Large intestine (tissue), 3 donors: ENCODE measurements at regions not wholly inside any gene's neighbourhood (a gene's known extent, or its start where the extent isn't known, plus 50 kb on each side); places are given as distances from the start of the nearest gene placed in this dataset.
"Not testable (repeated sequence)": the region's sequence is repeated elsewhere in the genome, so short reads cannot be mapped to it uniquely, and the experiment has no call there.

Source experiments
- DNase-seq, 2 donors: peaks; one replicate each; pipeline versions ENCODE4 v3.0.0 to v3.0.0-alpha.2; 2013
- H3K27ac ChIP-seq: one replicate; pipeline ENCODE4 v1.5.1; 2013; ENCODE audit warnings: low read length
- H3K27me3 ChIP-seq: 2 replicates; pipeline ENCODE4 v1.6.1; 2013; ENCODE audit warnings: low read length; ENCODE audit not compliant: control insufficient read depth, insufficient read depth
- H3K36me3 ChIP-seq: 2 replicates; pipeline ENCODE4 v1.6.1; 2013; ENCODE audit warnings: low read length; ENCODE audit not compliant: control insufficient read depth, insufficient read depth
- H3K4me1 ChIP-seq: one replicate; pipeline ENCODE4 v1.6.1; 2013; ENCODE audit warnings: low read length; ENCODE audit not compliant: control insufficient read depth, insufficient read depth
- H3K4me3 ChIP-seq: one replicate; pipeline ENCODE4 v1.5.1; 2013; ENCODE audit warnings: low read length
- H3K9me3 ChIP-seq: one replicate; pipeline ENCODE4 v1.6.1; 2013; ENCODE audit warnings: mild to moderate bottlenecking, low read depth, low read length, moderate library complexity; ENCODE audit not compliant: control insufficient read depth
- WGBS: methylation state at CpG from one replicate; pipeline ENCODE4 v1.1.5; 2013; ENCODE audit warnings: low lambda C conversion rate; ENCODE audit not compliant: insufficient coverage; 5-methylcytosine and 5-hydroxymethylcytosine counted together

GRCh38 chr15:53133255-53133850 is 343.2 kb upstream of the ONECUT1 start:
- Histone ChIP-seq H3K9me3 (no peaks in the 10 kb centered on the region), H3K4me1 (no peaks in the 10 kb centered on the region), H3K27ac (no peak overlapping the region), H3K36me3 (no peaks in the 10 kb centered on the region), H3K4me3 (no peak overlapping the region), H3K27me3 (no peaks in the 10 kb centered on the region)
- WGBS: no CpG with 5 or more reads among the region's 6 CpGs
- no peak for DNase-seq

- no peak for DNase-seq
- WGBS: 100% methylated on average over 1 of the region's 3 CpGs
Measured at GRCh38 chr15:53130943-53131342, 340.8 kb upstream of the ONECUT1 start.

GRCh38 chr15:53129121-53129904 is 339.2 kb upstream of the ONECUT1 start:
- Histone ChIP-seq H3K9me3 (no peaks in the 10 kb centered on the region), H3K4me3 (no peak overlapping the region), H3K4me1 (no peaks in the 10 kb centered on the region), H3K27ac (no peak overlapping the region), H3K27me3 (no peaks in the 10 kb centered on the region), H3K36me3 (no peaks in the 10 kb centered on the region)
- 33% methylated on average over 3 of the region's 12 CpGs for WGBS
- DNase-seq: no peak

More at GRCh38 chr15:53130943-53131342, 340.8 kb upstream of the ONECUT1 start:
- Histone ChIP-seq H3K27me3 (no peaks in the 10 kb centered on the region), H3K36me3 (no peaks in the 10 kb centered on the region), H3K9me3 (no peaks in the 10 kb centered on the region), H3K4me3 (no peak overlapping the region), H3K27ac (no peak overlapping the region), H3K4me1 (no peaks in the 10 kb centered on the region)

- Histone ChIP-seq H3K4me1 (no peaks in the 10 kb centered on the region), H3K36me3 (no peaks in the 10 kb centered on the region), H3K27ac (no peak overlapping the region), H3K4me3 (no peak overlapping the region), H3K9me3 (no peaks in the 10 kb centered on the region), H3K27me3 (no peaks in the 10 kb centered on the region)
- no CpG with 5 or more reads among the region's 5 CpGs for WGBS
- no peak for DNase-seq
Measured at GRCh38 chr15:53128652-53129051, 338.5 kb upstream of the ONECUT1 start.

- WGBS: 71% methylated on average over 3 of the region's 4 CpGs
- H3K9me3 ChIP-seq: no peaks in the 10 kb centered on the region
- H3K4me1 ChIP-seq: no peaks in the 10 kb centered on the region
Measured at GRCh38 chr15:53126144-53126543, 336.0 kb upstream of the ONECUT1 start.

GRCh38 chr15:53122818-53123217 is 332.7 kb upstream of the ONECUT1 start:
- no peaks in the 10 kb centered on the region for H3K36me3 ChIP-seq
- no peak overlapping the region for H3K4me3 ChIP-seq
- H3K27me3 ChIP-seq: no peaks in the 10 kb centered on the region
- WGBS: 100% methylated on average over 1 of the region's 2 CpGs
- no peak for DNase-seq
- no peak overlapping the region for H3K27ac ChIP-seq
- no peaks in the 10 kb centered on the region for H3K4me1 ChIP-seq
- no peaks in the 10 kb centered on the region for H3K9me3 ChIP-seq

More at GRCh38 chr15:53126144-53126543, 336.0 kb upstream of the ONECUT1 start:
- Histone ChIP-seq H3K27ac (no peak overlapping the region), H3K36me3 (no peaks in the 10 kb centered on the region), H3K4me3 (no peak overlapping the region), H3K27me3 (no peaks in the 10 kb centered on the region)
- no peak for DNase-seq

GRCh38 chr15:53116915-53117314 is 326.8 kb upstream of the ONECUT1 start:
- H3K27ac ChIP-seq, H3K27me3 ChIP-seq, H3K9me3 ChIP-seq, DNase-seq, H3K36me3 ChIP-seq, H3K4me1 ChIP-seq, H3K4me3 ChIP-seq: not testable (repeated sequence)

- H3K9me3 ChIP-seq: peaks cover 5% of the 10 kb centered on the region
- no peak overlapping the region for H3K4me3 ChIP-seq
- H3K27ac ChIP-seq: no peak overlapping the region
- H3K4me1 ChIP-seq: no peaks in the 10 kb centered on the region
- no peaks in the 10 kb centered on the region for H3K27me3 ChIP-seq
- DNase-seq: no peak
- H3K36me3 ChIP-seq: no peaks in the 10 kb centered on the region
Measured at GRCh38 chr15:53116169-53116568, 326.0 kb upstream of the ONECUT1 start.

- H3K4me3 ChIP-seq: no peak overlapping the region
- no peaks in the 10 kb centered on the region for H3K27me3 ChIP-seq
- no peak overlapping the region for H3K27ac ChIP-seq
- H3K9me3 ChIP-seq: peaks cover 5% of the 10 kb centered on the region
- H3K4me1 ChIP-seq: no peaks in the 10 kb centered on the region
- no CpG with 5 or more reads among the region's 1 CpG for WGBS
- peak; percentile 3 to 16 for DNase-seq
- no peaks in the 10 kb centered on the region for H3K36me3 ChIP-seq
Measured at GRCh38 chr15:53115563-53115962, 325.4 kb upstream of the ONECUT1 start.

GRCh38 chr15:53114960-53115359 is 324.8 kb upstream of the ONECUT1 start:
- Histone ChIP-seq H3K4me1 (no peaks in the 10 kb centered on the region), H3K27me3 (no peaks in the 10 kb centered on the region), H3K9me3 (peaks cover 5% of the 10 kb centered on the region), H3K27ac (no peak overlapping the region), H3K4me3 (no peak overlapping the region), H3K36me3 (no peaks in the 10 kb centered on the region)
- peak; percentile 10 to 38 for DNase-seq
- WGBS: 80% methylated on average over 1 of the region's 3 CpGs

GRCh38 chr15:53110999-53111398 is 320.9 kb upstream of the ONECUT1 start:
- H3K27ac ChIP-seq: no peak overlapping the region
- WGBS: no CpG with 5 or more reads among the region's 4 CpGs
- no peaks in the 10 kb centered on the region for H3K9me3 ChIP-seq
- H3K4me3 ChIP-seq: no peak overlapping the region
- H3K36me3 ChIP-seq: no peaks in the 10 kb centered on the region
- H3K27me3 ChIP-seq: no peaks in the 10 kb centered on the region
- no peaks in the 10 kb centered on the region for H3K4me1 ChIP-seq
- DNase-seq: no peak
